KOPT-K1 (cell line): ENCODE measurements at regions not wholly inside any gene's neighbourhood (a gene's known extent, or its start where the extent isn't known, plus 50 kb on each side); places are given as distances from the start of the nearest gene placed in this dataset.

Experiments used
- H3K27ac ChIP-seq: fragments of 200-600 bp; sonication (generic); 2 replicates; pipeline ENCODE4 v1.5.1; 2016; ENCODE audit warnings: antibody characterized with exemption, mild to moderate bottlenecking, low read depth, low read length; ENCODE audit not compliant: poor library complexity, severe bottlenecking
- H3K36me3 ChIP-seq: fragments of 200-600 bp; sonication (generic); 2 replicates; pipeline ENCODE4 v1.5.1; 2017; ENCODE audit warnings: antibody characterized with exemption, mild to moderate bottlenecking, low read length, moderate library complexity; ENCODE audit not compliant: insufficient read depth
- H3K9me3 ChIP-seq: fragments of 200-600 bp; sonication (generic); 2 replicates; pipeline ENCODE4 v1.5.1; 2017; ENCODE audit warnings: antibody characterized with exemption, low read length, mild to moderate bottlenecking; ENCODE audit not compliant: insufficient read depth, poor library complexity, severe bottlenecking

GRCh38 chr2:10214179-10214578 lies 88.5 kb upstream of the HPCAL1 start:
- H3K27ac ChIP-seq = no peak overlapping the region
- no peaks in the 10 kb centered on the region for H3K9me3 ChIP-seq
- peaks cover 9% of the 10 kb centered on the region for H3K36me3 ChIP-seq

- Histone ChIP-seq H3K36me3 (peaks cover 5% of the 10 kb centered on the region), H3K27ac (no peak overlapping the region), H3K9me3 (no peaks in the 10 kb centered on the region)
These were observed 87.2 kb upstream of the HPCAL1 start for GRCh38 chr2:10215393-10215935.

- no peak overlapping the region for H3K27ac ChIP-seq
- H3K9me3 ChIP-seq = no peaks in the 10 kb centered on the region
- no peaks in the 10 kb centered on the region for H3K36me3 ChIP-seq
These were observed 85.8 kb upstream of the HPCAL1 start for GRCh38 chr2:10216677-10217488.

DNA sequence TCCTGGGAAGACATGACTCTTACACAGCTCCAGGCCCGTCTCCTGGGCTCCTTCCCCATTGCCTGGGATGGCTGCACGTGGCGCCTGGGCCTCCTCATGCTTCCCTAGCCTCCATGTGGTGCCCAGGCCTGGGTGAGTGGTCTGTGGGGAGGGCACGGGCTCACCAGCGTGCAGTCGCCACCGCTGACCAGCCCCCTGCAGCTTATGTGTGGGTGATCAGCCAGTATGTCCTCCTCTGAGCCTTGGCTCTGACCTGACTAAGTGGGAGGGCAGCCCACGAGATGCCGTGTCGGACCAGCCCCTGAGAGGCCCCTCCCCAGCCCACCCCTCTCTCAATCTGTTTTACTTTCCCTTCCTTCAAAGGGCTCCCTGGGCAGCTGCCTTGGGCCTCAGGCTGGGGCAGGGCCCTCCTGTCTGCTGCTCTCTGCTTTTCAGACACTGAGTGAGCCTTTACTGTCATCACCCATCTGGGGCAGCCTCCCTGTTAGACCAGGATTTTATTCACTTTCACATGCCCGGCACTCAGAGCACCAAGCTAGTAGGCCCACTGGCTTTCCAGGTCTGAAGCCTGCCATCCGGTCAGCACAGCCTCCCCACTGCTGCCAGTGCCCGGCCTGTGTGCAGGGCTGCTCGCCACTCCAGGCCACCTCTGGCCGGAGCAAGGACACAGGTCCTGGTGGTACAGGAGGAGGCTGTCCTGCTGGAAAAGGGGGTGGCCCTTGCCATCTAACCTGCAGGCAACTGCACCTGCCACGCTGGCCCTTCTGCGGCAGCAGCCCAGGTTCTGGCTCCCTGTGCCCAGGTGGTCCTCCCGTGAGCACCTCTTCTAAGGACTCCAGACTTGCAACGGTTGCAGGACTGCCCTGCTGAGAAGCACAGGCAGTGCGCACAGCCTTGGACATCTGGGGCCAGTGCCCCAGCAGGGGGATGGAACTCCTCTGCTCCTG lies 84.9 kb upstream of the HPCAL1 start:
- no peaks in the 10 kb centered on the region for H3K9me3 ChIP-seq
- H3K36me3 ChIP-seq = no peaks in the 10 kb centered on the region
- no peak overlapping the region for H3K27ac ChIP-seq

GRCh38 chr2:10220045-10220901 lies 82.4 kb upstream of the HPCAL1 start:
- Histone ChIP-seq H3K27ac (no peak overlapping the region), H3K36me3 (no peaks in the 10 kb centered on the region), H3K9me3 (no peaks in the 10 kb centered on the region)

- H3K27ac ChIP-seq = no peak overlapping the region
- H3K9me3 ChIP-seq = no peaks in the 10 kb centered on the region
- no peaks in the 10 kb centered on the region for H3K36me3 ChIP-seq
These were observed 81.8 kb upstream of the HPCAL1 start for GRCh38 chr2:10220902-10221391.

DNA sequence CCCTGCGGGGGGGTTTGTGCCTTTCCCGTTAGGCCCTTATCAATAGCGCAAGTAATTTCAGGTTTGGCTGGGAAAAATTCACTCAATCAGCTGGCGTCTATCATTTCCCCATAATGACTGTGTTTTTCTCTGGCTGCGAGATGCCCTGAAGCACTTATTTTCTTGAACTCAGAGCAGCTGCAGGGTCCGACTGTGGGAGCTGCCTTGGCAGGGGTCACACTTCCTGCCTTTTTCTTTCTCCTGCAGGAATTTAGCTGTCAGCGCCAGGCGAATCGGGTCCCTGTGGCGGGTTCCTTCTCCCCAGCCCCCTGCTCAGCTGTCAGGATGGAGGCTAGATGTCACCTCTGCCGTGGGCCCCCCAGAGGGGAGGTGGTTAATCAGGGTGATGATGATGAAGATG lies 81.3 kb upstream of the HPCAL1 start:
- Histone ChIP-seq H3K9me3 (no peaks in the 10 kb centered on the region), H3K27ac (no peak overlapping the region), H3K36me3 (no peaks in the 10 kb centered on the region)

GRCh38 chr2:10221976-10222870 lies 80.5 kb upstream of the HPCAL1 start:
- H3K27ac ChIP-seq = no peak overlapping the region
- H3K36me3 ChIP-seq = no peaks in the 10 kb centered on the region
- H3K9me3 ChIP-seq = no peaks in the 10 kb centered on the region

GRCh38 chr2:10223471-10223870 lies 79.2 kb upstream of the HPCAL1 start:
- Histone ChIP-seq H3K36me3 (no peaks in the 10 kb centered on the region), H3K9me3 (no peaks in the 10 kb centered on the region), H3K27ac (no peak overlapping the region)

GRCh38 chr2:10223932-10224720 lies 78.6 kb upstream of the HPCAL1 start:
- Histone ChIP-seq H3K36me3 (no peaks in the 10 kb centered on the region), H3K9me3 (no peaks in the 10 kb centered on the region), H3K27ac (no peak overlapping the region)

- Histone ChIP-seq H3K9me3 (no peaks in the 10 kb centered on the region), H3K27ac (no peak overlapping the region), H3K36me3 (no peaks in the 10 kb centered on the region)
These were observed 78.0 kb upstream of the HPCAL1 start for GRCh38 chr2:10224734-10225133.

DNA sequence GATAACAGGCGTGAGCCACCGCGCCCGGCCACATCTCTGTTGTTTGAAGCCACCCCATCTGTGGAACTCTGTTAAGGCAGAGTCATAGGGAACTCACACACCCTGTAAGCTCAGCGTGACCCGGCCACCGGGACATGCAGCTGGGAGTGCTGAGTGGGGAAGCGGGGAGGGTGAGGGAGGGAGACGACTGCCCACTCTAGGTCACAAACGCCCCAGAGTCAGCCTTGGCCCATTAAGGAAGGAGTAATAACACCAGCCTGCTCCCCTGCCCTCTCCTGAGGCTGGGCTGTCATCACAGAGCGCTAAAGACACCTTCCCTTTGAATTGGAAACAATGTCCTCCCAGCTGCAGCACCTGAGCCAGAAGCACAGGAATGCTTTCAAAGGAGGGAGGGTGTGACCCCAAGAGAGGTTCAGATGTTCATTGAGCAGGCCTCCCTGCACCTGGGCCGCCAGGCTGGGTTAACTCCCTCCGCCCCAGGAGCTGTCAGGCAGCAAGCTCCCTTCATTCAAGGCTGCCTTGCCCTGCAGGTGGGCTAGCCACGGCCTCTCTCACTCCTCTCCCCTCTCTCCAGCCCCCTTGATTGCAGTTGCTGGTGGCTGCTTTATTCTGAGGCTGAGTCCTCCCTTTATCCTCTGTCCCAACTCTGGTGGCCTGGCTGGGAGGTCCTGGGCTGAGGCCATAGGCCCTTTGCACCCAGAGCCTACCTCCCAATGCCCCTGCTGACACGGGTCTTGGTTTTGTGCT lies 77.2 kb upstream of the HPCAL1 start:
- Histone ChIP-seq H3K27ac (no peak overlapping the region), H3K9me3 (no peaks in the 10 kb centered on the region), H3K36me3 (no peaks in the 10 kb centered on the region)
